Heart right ventricle (tissue), 16 donors: ENCODE measurements at regions not wholly inside any gene's neighbourhood (a gene's known extent, or its start where the extent isn't known, plus 50 kb on each side); places are given as distances from the start of the nearest gene placed in this dataset.
A peak's percentile ranks its signal among the peaks of the same experiment; 100 is the strongest.

Source experiments
- ATAC-seq, 8 donors: fragments of 200-7000 bp; cut with Tn5 transposase; one replicate each; pipeline ENCODE4 v1.9.1; 2020; ENCODE audit warnings: mild to moderate bottlenecking in 8 of 8, moderate library complexity in 8 of 8, moderate number of reproducible peaks in 1 of 8
- DNase-seq, 2 donors: peaks; one replicate each; pipeline ENCODE4 v3.0.0-alpha.2; 2020
- H3K27ac ChIP-seq, 10 donors: fragments of 200-600 bp; sonication (generic) in 2 of 10; one replicate each; pipeline versions ENCODE4 v1.5.0 to v1.8.0; 2020 to 2022; ENCODE audit warnings: mild to moderate bottlenecking in 3 of 10
- H3K27me3 ChIP-seq, 7 donors: fragments of 200-600 bp; one replicate each; pipeline ENCODE4 v1.8.0; 2021 to 2022; ENCODE audit warnings: mild to moderate bottlenecking in 2 of 7
- H3K36me3 ChIP-seq, 9 donors: fragments of 200-600 bp; sonication (generic) in 1 of 9; one replicate each; pipeline versions ENCODE4 v1.5.0 to v1.8.0; 2020 to 2022; ENCODE audit warnings: mild to moderate bottlenecking in 2 of 9
- H3K4me1 ChIP-seq, 9 donors: fragments of 200-600 bp; sonication (generic) in 1 of 9; one replicate each; pipeline versions ENCODE4 v1.5.0 to v1.8.0; 2020 to 2022; ENCODE audit warnings: mild to moderate bottlenecking in 4 of 9
- H3K4me3 ChIP-seq, 10 donors: fragments of 200-600 bp; sonication (generic) in 2 of 10; one replicate each; pipeline versions ENCODE4 v1.5.0 to v1.8.0; 2020 to 2022; ENCODE audit warnings: mild to moderate bottlenecking in 7 of 10, moderate library complexity in 2 of 10
- H3K9me3 ChIP-seq, 11 donors: fragments of 200-600 bp in 10 of 11; sonication (generic) in 2 of 11; one replicate each; pipeline versions ENCODE4 v1.5.0 to v1.8.0; 2013 to 2022; ENCODE audit warnings: mild to moderate bottlenecking in 2 of 11, control low read depth in 1 of 11, moderate library complexity in 1 of 11
- CTCF ChIP-seq, 9 donors: fragments of 200-600 bp; sonication (generic) in 2 of 9; IDR thresholded peaks; one replicate each; pipeline versions ENCODE4 v1.5.0 to v1.8.0; 2021 to 2022; ENCODE audit warnings: antibody characterized with exemption in 9 of 9, mild to moderate bottlenecking in 5 of 9, moderate library complexity in 1 of 9
- WGBS, 2 donors: extraction: QIAGEN DNeasy Blood & Tissue Kit; methylation state at CpG; one replicate each; pipeline ENCODE4 v1.1.7; 2013; ENCODE audit warnings: inconsistent platforms in 1 of 2; 5-methylcytosine and 5-hydroxymethylcytosine counted together
- intact Hi-C, 10 donors: fragments of 100-400 bp; cut with DNase I; formaldehyde crosslinking; loops; one replicate each; pipeline versions ENCODE4 v1.11.1 to v1.14.2; 2022
- donor health status: Arrhythmogenic right ventricular cardiomyopathy.
- donor health status: ischemic (EF 13 %, LVEDD 7.1; RV severe dilation, severe dysfunction).
- donor health status: healthy with polysubstance abuse.
- donor health status: DM: no; HTN: yes; CAD: no.
- donor health status: DM: no; HTN: no; CAD: no.
- donor health status: ischemic (EF 25% LVEDD 6.9; RV normal size, moderate dysfunction).
- donor health status: ischemic (EF 25% LVEDD 5.7; RV mildly dilated, moderate dysfunction).
- donor health status: healthy.
- donor health status: DM: yes; HTN: yes; CAD: no.
- donor health status: Ischemic cardiomyopathy.
- donor health status: ischemic (EF 35%, LVEDD 5.7; RV mildly dilated, moderate dysfunction).
- donor health status: nonischemic (EF 11% LVEDD 7.7; RV severe dilation, severe dysfunction).
- donor health status: DM: yes; HTN: yes; CAD: no.
- donor health status: PGD.
- donor health status: ischemic (EF 29% LVEDD 5.4; RV normal size, mild dysfunction).
- donor health status: nonischemic (EF 23%, LVEDD 6.1; RV moderate dilation, normal function).

- Histone ChIP-seq H3K9me3 (no peaks in the 10 kb centered on the region), H3K4me3 (no peak overlapping the region), H3K27ac (peak overlapping the region; percentile 30 to 79 (median 62)), H3K36me3 (no peaks in the 10 kb centered on the region), H3K27me3 (peaks cover 0 to 13% (median 0%) of the 10 kb centered on the region in 7 donors), H3K4me1 (peaks cover 0 to 27% (median 14%) of the 10 kb centered on the region in 9 donors)
- WGBS, 2 donors: 68 to 78% methylated on average over 6 of the region's 6 CpGs
- peak in 5 of 9 donors; percentile 15 to 37 (median 30) for TF ChIP-seq CTCF (IDR thresholded peaks at IDR 0.05)
- DNase-seq (no peak), ATAC-seq (no peak)
- intact Hi-C loops: loop anchor here in 1 of 10 donors (10.0 kb wide), 1 partner anchor 132 kb away; the partner anchor contains the start of gene ANO1
Measured at GRCh38 chr11:69943066-69943465, 123.8 kb upstream of the FGF3 start.

- Histone ChIP-seq H3K4me1 (peaks cover 0 to 29% (median 14%) of the 10 kb centered on the region in 9 donors), H3K4me3 (no peak overlapping the region), H3K27me3 (peaks cover 0 to 13% (median 0%) of the 10 kb centered on the region in 7 donors), H3K9me3 (no peaks in the 10 kb centered on the region), H3K27ac (peak overlapping the region; percentile 30 to 79 (median 62)), H3K36me3 (no peaks in the 10 kb centered on the region)
- DNase-seq (peak; percentile 63 to 80), ATAC-seq (peak; percentile 25 to 56 (median 38))
- intact Hi-C loops: loop anchor here in 1 of 10 donors (10.0 kb wide), 1 partner anchor 131 kb away; the partner anchor contains the start of gene ANO1
- no peak for TF ChIP-seq CTCF (IDR thresholded peaks at IDR 0.05)
- 65 to 81% methylated on average over 11 of the region's 11 CpGs for WGBS, 2 donors
Measured at GRCh38 chr11:69943506-69943905, 124.3 kb upstream of the FGF3 start.

GRCh38 chr11:69944146-69944795, 125.1 kb upstream of the FGF3 start:
- DNase-seq (peak in 1 of 2 donors; percentile 10), ATAC-seq (no peak)
- WGBS, 2 donors: 79 to 81% methylated on average over 10 of the region's 10 CpGs
- Histone ChIP-seq H3K9me3 (no peaks in the 10 kb centered on the region), H3K4me1 (peaks cover 0 to 29% (median 15%) of the 10 kb centered on the region in 9 donors), H3K27ac (peak overlapping the region in 7 of 10 donors; percentile 19 to 79 (median 73)), H3K4me3 (no peak overlapping the region), H3K36me3 (no peaks in the 10 kb centered on the region), H3K27me3 (peaks cover 0 to 15% (median 0%) of the 10 kb centered on the region in 7 donors)
- intact Hi-C loops: loop anchor here in 1 of 10 donors (10.0 kb wide), 1 partner anchor 131 kb away; the partner anchor contains the start of gene ANO1
- TF ChIP-seq CTCF (IDR thresholded peaks at IDR 0.05): no peak

- H3K9me3 ChIP-seq: peaks cover 0 to 2% (median 0%) of the 10 kb centered on the region in 11 donors
- intact Hi-C loops: loop anchor here in 1 of 10 donors (10.0 kb wide), 1 partner anchor 130 kb away; the partner anchor contains the start of gene ANO1
Measured at GRCh38 chr11:69945157-69945556, 125.9 kb upstream of the FGF3 start.

More at GRCh38 chr11:69945157-69945556, 125.9 kb upstream of the FGF3 start:
- H3K36me3 ChIP-seq: no peaks in the 10 kb centered on the region
- H3K4me1 ChIP-seq: peaks cover 0 to 25% (median 12%) of the 10 kb centered on the region in 9 donors
- H3K27me3 ChIP-seq: peaks cover 0 to 20% (median 0%) of the 10 kb centered on the region in 7 donors
- DNase-seq (no peak), ATAC-seq (no peak)
- no peak for TF ChIP-seq CTCF (IDR thresholded peaks at IDR 0.05)
- no peak overlapping the region for H3K4me3 ChIP-seq
- no peak overlapping the region for H3K27ac ChIP-seq
- 82 to 90% methylated on average over 1 of the region's 1 CpG for WGBS, 2 donors
